ENCODE measurements at regions not wholly inside any gene's neighbourhood (a gene's known extent, or its start where the extent isn't known, plus 50 kb on each side); places are given as distances from the start of the nearest gene placed in this dataset.

GRCh38 chr14:44873536-44873935 lies 88.2 kb downstream of the KLHL28 start:
- no peak overlapping the region for H3K4me3 ChIP-seq (replicated peaks; ENCODE audit: insufficient read depth, low read length)

GRCh38 chr14:44866770-44867169 lies 95.0 kb downstream of the KLHL28 start:
- H3K4me3 ChIP-seq (replicated peaks; ENCODE audit: insufficient read depth, low read length), result no peak overlapping the region
- TF ChIP-seq SPI1 (IDR thresholded peaks at IDR 0.05; ENCODE audit: borderline replicate concordance, low read depth) (no peak), REST (IDR thresholded peaks at IDR 0.05; ENCODE audit: insufficient replicate concordance, low read depth) (no peak), CTCF (IDR thresholded peaks at IDR 0.05; ENCODE audit: insufficient read depth, low read length) (no peak)
- no peak overlapping the region for H3K27ac ChIP-seq (replicated peaks)
- H3K27me3 ChIP-seq (ENCODE audit: insufficient read depth, poor library complexity, severe bottlenecking), result no peaks in the 10 kb centered on the region
- DNase-seq (ENCODE audit: low read depth in 1 of 2, low spot score in 1 of 2), result no peak

More at GRCh38 chr14:44873536-44873935, 88.2 kb downstream of the KLHL28 start:
- H3K27me3 ChIP-seq (ENCODE audit: insufficient read depth, poor library complexity, severe bottlenecking), result no peaks in the 10 kb centered on the region
- DNase-seq (ENCODE audit: low read depth in 1 of 2, low spot score in 1 of 2), result no peak
- TF ChIP-seq SPI1 (IDR thresholded peaks at IDR 0.05; ENCODE audit: borderline replicate concordance, low read depth) (no peak), CTCF (IDR thresholded peaks at IDR 0.05; ENCODE audit: insufficient read depth, low read length) (no peak), GABPA (IDR thresholded peaks at IDR 0.05; ENCODE audit: low read depth) (no peak), POLR2AphosphoS5 (IDR thresholded peaks at IDR 0.05; ENCODE audit: low read depth) (no peak), REST (IDR thresholded peaks at IDR 0.05; ENCODE audit: insufficient replicate concordance, low read depth) (no peak)
- no peak overlapping the region for H3K27ac ChIP-seq (replicated peaks)

GRCh38 chr14:44866322-44866721 lies 95.4 kb downstream of the KLHL28 start:
- H3K4me3 ChIP-seq (replicated peaks; ENCODE audit: insufficient read depth, low read length), result no peak overlapping the region
- TF ChIP-seq POLR2AphosphoS5 (IDR thresholded peaks at IDR 0.05; ENCODE audit: low read depth), result no peak
- no peak for TF ChIP-seq REST (IDR thresholded peaks at IDR 0.05; ENCODE audit: insufficient replicate concordance, low read depth)
- TF ChIP-seq CTCF (IDR thresholded peaks at IDR 0.05; ENCODE audit: insufficient read depth, low read length), result no peak
- TF ChIP-seq GABPA (IDR thresholded peaks at IDR 0.05; ENCODE audit: low read depth), result no peak
- no peak for TF ChIP-seq SPI1 (IDR thresholded peaks at IDR 0.05; ENCODE audit: borderline replicate concordance, low read depth)
- no peak for DNase-seq (ENCODE audit: low read depth in 1 of 2, low spot score in 1 of 2)

More at GRCh38 chr14:44866322-44866721, 95.4 kb downstream of the KLHL28 start:
- H3K27me3 ChIP-seq (ENCODE audit: insufficient read depth, poor library complexity, severe bottlenecking), result no peaks in the 10 kb centered on the region
- H3K27ac ChIP-seq (replicated peaks), result no peak overlapping the region

Measured in HL-60 (cell line).